MM.1S (cell line): ENCODE measurements at regions not wholly inside any gene's neighbourhood (a gene's known extent, or its start where the extent isn't known, plus 50 kb on each side); places are given as distances from the start of the nearest gene placed in this dataset.

Experiments used
- DNase-seq: peaks from one replicate; pipeline ENCODE4 v3.0.0-alpha.2; 2015
- H2AFZ ChIP-seq: fragments of 300-600 bp; sonication (generic); 2 replicates; pipeline ENCODE4 v1.6.0; 2016; ENCODE audit warnings: antibody characterized with exemption, low read length
- H3F3A ChIP-seq: fragments of 300-600 bp; sonication (generic); 2 replicates; pipeline ENCODE4 v1.6.1; 2016; ENCODE audit warnings: mild to moderate bottlenecking, antibody characterized with exemption, low read length, moderate library complexity, mixed read lengths; ENCODE audit not compliant: insufficient read depth
- H3K27ac ChIP-seq: fragments of 300-600 bp; sonication (generic); 2 replicates; pipeline ENCODE4 v1.5.1; 2016; ENCODE audit warnings: mild to moderate bottlenecking, low read length
- H3K27me3 ChIP-seq: fragments of 300-600 bp; sonication (generic); replicated peaks from 2 replicates; pipeline ENCODE4 v1.6.0; 2016; ENCODE audit warnings: low read length; ENCODE audit not compliant: insufficient read depth
- H3K36me3 ChIP-seq: fragments of 300-600 bp; sonication (generic); replicated peaks from 2 replicates; pipeline ENCODE4 v1.6.1; 2016; ENCODE audit warnings: mild to moderate bottlenecking, low read length, mixed read lengths; ENCODE audit not compliant: insufficient read depth
- H3K4me1 ChIP-seq: fragments of 300-600 bp; sonication (generic); 2 replicates; pipeline ENCODE4 v1.6.1; 2016; ENCODE audit warnings: low read length, mixed read lengths
- H3K4me2 ChIP-seq: fragments of 300-600 bp; sonication (generic); 2 replicates; pipeline ENCODE4 v1.6.0; 2016; ENCODE audit warnings: low read depth, low read length
- H3K4me3 ChIP-seq: fragments of 300-600 bp; sonication (generic); 2 replicates; pipeline ENCODE4 v1.5.1; 2016; ENCODE audit warnings: low read length, mixed read lengths
- H3K79me2 ChIP-seq: fragments of 300-600 bp; sonication (generic); 2 replicates; pipeline ENCODE4 v1.6.1; 2016; ENCODE audit warnings: mixed run types, low read length, mixed read lengths
- H3K9ac ChIP-seq: fragments of 300-600 bp; sonication (generic); 2 replicates; pipeline ENCODE4 v1.6.1; 2016; ENCODE audit warnings: low read length, mixed read lengths
- H3K9me2 ChIP-seq: fragments of 300-600 bp; sonication (generic); replicated peaks from 2 replicates; pipeline ENCODE4 v1.6.1; 2016; ENCODE audit warnings: mild to moderate bottlenecking, low read length, mixed read lengths; ENCODE audit not compliant: insufficient read depth
- H3K9me3 ChIP-seq: fragments of 300-600 bp; sonication (generic); replicated peaks from 2 replicates; pipeline ENCODE4 v1.6.1; 2016; ENCODE audit warnings: mild to moderate bottlenecking, low read length, mixed read lengths; ENCODE audit not compliant: insufficient read depth
- H4K20me1 ChIP-seq: fragments of 300-600 bp; sonication (generic); 2 replicates; pipeline ENCODE4 v1.6.1; 2016; ENCODE audit warnings: mild to moderate bottlenecking, low read length, moderate library complexity, mixed read lengths; ENCODE audit not compliant: insufficient read depth
- EZH2 ChIP-seq: fragments of 300-600 bp; sonication (generic); optimal IDR thresholded peaks from 2 replicates; pipeline ENCODE3; 2017; ENCODE audit warnings: low read depth, mild to moderate bottlenecking, antibody characterized with exemption, low read length, mixed read lengths
- EZH2phosphoT487 ChIP-seq: fragments of 300-600 bp; sonication (generic); IDR thresholded peaks from 2 replicates; pipeline ENCODE4 v1.6.1; 2018; ENCODE audit warnings: antibody characterized with exemption, low read length
- TF ChIP-seq, protein P1 (sequence below): fragments of 300-600 bp; sonication (generic); IDR thresholded peaks from 2 replicates; pipeline ENCODE4 v1.5.1; 2016; ENCODE audit warnings: antibody characterized with exemption, low read length, mixed read lengths

DNA sequence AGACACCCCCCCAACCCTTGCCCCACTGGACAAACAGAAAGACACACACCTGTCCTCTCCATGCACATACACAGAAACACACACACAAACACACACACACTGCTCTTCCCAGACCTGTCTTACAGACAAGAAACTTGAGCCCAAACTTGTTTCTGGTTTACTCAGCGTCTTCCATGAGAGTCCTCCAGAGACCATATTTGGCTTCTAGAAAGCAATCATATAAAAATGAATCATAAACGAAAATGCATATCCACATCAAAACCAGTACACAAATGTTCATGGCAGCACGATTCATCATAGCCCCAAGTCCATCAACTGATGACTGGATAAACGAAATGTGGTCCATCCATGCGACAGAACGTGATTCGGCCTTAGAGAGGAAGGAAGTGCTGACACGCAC is 84.2 kb upstream of the ASAP2 start:
- H3K4me3 ChIP-seq = no peak overlapping the region
- H3K9ac ChIP-seq = no peak overlapping the region
- H3K27me3 ChIP-seq = no peaks in the 10 kb centered on the region
- no peaks in the 10 kb centered on the region for H3K79me2 ChIP-seq
- H3F3A ChIP-seq = no peaks in the 10 kb centered on the region
- no peaks in the 10 kb centered on the region for H4K20me1 ChIP-seq
- no peaks in the 10 kb centered on the region for H3K36me3 ChIP-seq
- DNase-seq = no peak
- no peak overlapping the region for H3K27ac ChIP-seq
- H3K4me2 ChIP-seq = no peak overlapping the region
- no peaks in the 10 kb centered on the region for H3K4me1 ChIP-seq
- TF ChIP-seq EZH2phosphoT487 (no peak), EZH2 (no peak)
- TF ChIP-seq, protein P1, sequence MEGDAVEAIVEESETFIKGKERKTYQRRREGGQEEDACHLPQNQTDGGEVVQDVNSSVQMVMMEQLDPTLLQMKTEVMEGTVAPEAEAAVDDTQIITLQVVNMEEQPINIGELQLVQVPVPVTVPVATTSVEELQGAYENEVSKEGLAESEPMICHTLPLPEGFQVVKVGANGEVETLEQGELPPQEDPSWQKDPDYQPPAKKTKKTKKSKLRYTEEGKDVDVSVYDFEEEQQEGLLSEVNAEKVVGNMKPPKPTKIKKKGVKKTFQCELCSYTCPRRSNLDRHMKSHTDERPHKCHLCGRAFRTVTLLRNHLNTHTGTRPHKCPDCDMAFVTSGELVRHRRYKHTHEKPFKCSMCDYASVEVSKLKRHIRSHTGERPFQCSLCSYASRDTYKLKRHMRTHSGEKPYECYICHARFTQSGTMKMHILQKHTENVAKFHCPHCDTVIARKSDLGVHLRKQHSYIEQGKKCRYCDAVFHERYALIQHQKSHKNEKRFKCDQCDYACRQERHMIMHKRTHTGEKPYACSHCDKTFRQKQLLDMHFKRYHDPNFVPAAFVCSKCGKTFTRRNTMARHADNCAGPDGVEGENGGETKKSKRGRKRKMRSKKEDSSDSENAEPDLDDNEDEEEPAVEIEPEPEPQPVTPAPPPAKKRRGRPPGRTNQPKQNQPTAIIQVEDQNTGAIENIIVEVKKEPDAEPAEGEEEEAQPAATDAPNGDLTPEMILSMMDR = no peak
- H3K9me3 ChIP-seq = no peaks in the 10 kb centered on the region
- no peak overlapping the region for H2AFZ ChIP-seq
- no peaks in the 10 kb centered on the region for H3K9me2 ChIP-seq

DNA sequence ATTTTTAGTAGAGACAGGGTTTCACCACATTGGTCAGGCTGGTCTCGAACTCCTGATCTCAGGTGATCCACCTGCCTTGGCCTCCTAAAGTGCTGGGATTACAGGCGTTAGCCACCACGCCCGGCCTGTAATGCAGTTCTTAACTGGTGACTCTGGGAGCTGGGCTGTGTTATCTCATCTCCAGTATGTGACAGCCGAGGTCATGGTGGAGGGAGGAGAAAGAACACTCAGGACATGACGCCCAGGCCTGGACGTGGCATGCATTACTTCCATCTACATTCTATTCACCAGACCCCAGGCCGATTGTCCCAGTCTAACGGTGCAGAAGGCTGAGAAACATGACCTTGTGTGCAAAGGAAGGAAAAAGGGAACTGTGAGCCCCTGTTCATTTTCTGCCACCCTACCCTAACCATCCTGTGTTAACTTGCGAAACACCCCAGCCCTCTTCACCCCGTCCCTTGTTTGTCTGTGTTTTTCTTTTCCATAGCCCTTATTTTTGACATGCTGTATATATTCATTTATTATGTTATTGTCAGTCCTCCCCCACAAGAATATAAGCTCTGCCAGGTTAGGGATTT is 88.1 kb upstream of the ASAP2 start:
- TF ChIP-seq, protein P1 = no peak
- TF ChIP-seq EZH2 (no peak), EZH2phosphoT487 (no peak)
- H3K9me3 ChIP-seq = no peaks in the 10 kb centered on the region
- H3K79me2 ChIP-seq = no peaks in the 10 kb centered on the region
- H3K36me3 ChIP-seq = no peaks in the 10 kb centered on the region
- no peaks in the 10 kb centered on the region for H3F3A ChIP-seq
- H4K20me1 ChIP-seq = no peaks in the 10 kb centered on the region
- no peak overlapping the region for H3K27ac ChIP-seq
- H3K9ac ChIP-seq = no peak overlapping the region
- no peak overlapping the region for H3K4me2 ChIP-seq
- H3K4me1 ChIP-seq = no peaks in the 10 kb centered on the region
- DNase-seq = no peak
- H2AFZ ChIP-seq = no peak overlapping the region
- no peaks in the 10 kb centered on the region for H3K27me3 ChIP-seq
- H3K9me2 ChIP-seq = no peaks in the 10 kb centered on the region
- H3K4me3 ChIP-seq = no peak overlapping the region

DNA sequence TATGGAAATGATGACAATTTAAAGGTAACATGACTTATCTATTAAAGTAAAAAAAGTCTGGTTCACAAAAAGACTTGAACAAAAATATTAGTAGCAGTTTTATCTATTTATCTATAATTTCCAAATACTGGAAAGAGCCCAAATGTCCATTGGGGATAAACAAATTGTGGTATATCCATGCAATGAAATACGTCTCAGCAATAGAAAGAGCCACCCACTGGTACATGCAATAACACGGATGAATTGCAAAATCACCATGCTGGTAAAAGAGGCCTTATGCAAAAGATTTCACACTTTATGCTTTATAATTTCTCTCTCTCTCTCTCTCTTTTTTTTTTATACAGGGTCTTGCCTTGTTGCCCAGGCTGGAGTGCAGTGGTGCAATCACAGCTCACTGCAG is 91.4 kb upstream of the ASAP2 start:
- Histone ChIP-seq H3K27ac (no peak overlapping the region), H2AFZ (no peak overlapping the region), H3K79me2 (no peaks in the 10 kb centered on the region), H3K9me3 (no peaks in the 10 kb centered on the region), H3K36me3 (no peaks in the 10 kb centered on the region), H3K27me3 (no peaks in the 10 kb centered on the region), H4K20me1 (no peaks in the 10 kb centered on the region), H3K4me3 (no peak overlapping the region), H3K9ac (no peak overlapping the region), H3K4me2 (no peak overlapping the region), H3K4me1 (no peaks in the 10 kb centered on the region), H3F3A (no peaks in the 10 kb centered on the region), H3K9me2 (no peaks in the 10 kb centered on the region)
- no peak for TF ChIP-seq EZH2phosphoT487
- TF ChIP-seq EZH2 = no peak
- TF ChIP-seq, protein P1 = no peak
- no peak for DNase-seq
